ENCODE measurements at regions not wholly inside any gene's neighbourhood (a gene's known extent, or its start where the extent isn't known, plus 50 kb on each side); places are given as distances from the start of the nearest gene placed in this dataset.
A peak's percentile ranks its signal among the peaks of the same experiment; 100 is the strongest.
"Not testable (repeated sequence)": the region's sequence is repeated elsewhere in the genome, so short reads cannot be mapped to it uniquely, and the experiment has no call there.

- not testable (repeated sequence) for DNase-seq
Observed at GRCh38 chr4:3964572-3965278, 198.5 kb downstream of the ADRA2C start.

DNA sequence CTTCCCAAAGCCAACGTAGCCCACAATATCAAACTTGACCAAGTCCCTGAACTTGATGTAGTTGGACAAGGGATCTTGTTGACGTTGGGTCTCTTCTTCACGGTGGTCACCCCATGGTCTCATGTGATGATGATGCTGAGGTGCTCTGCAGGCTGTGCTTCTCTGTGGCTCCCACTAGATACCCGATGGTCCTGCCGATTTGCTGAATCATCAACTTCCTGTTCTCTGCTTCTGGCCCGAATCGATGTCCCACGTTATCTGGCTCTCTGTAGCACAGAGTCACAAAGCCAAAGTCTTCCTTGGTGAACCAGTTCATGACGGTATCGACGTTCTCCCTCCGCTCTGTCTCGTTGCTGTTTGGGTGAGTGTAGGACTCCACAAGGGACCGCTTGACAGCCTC lies 201.0 kb downstream of the ADRA2C start:
- not testable (repeated sequence) for DNase-seq

DNA sequence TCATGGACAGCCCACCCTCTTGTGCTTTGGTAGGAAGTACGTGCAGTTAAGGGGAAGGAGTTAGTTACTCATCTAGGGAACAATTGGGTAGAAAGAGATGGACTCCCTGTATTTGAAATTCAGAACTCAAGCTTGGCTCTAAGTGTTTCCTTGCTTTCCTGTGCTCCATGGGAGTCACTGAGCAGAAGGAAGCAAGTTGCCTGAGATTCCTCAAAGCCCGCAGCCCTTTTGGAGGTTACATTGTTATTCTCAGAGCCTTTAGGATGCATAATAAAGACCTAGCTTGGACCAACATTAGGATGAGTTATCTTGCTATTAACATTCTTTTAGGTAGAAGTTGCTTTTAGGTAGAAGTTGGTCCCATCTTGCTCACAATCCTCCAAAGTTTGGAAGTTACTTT lies 206.4 kb downstream of the ADRA2C start:
- not testable (repeated sequence) for DNase-seq

DNA sequence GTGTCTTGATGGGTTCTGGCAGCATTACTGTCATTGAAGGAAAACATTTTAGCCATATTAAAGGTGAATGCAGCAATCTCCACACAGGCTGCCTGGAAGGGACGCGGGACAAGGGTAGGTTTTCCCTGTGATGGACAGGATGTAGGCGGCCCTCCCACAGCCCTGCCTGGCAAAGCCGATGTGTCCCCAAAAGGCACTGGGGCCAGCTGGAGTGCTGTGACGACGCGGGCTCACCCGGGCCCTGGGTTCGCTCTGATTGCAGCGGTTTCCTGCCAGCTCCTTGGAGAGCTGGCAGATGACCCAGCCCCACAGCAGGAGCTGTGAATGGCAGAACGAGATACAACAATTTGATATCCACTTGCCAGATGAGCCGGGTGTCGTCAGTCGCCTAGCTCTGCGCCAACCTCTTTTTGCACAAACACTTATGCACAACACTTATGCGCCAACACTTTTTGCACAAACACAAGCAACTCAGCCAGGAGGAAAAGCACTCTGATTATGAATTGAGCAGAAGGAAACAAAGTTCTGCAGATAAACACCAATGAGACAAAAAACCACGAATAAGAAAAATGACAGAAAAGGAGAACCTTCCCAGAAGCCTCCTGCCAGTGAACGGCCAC lies 207.5 kb downstream of the ADRA2C start:
- not testable (repeated sequence) for DNase-seq

- DNase-seq, result not testable (repeated sequence)
Observed at GRCh38 chr4:3983518-3984125, 217.4 kb downstream of the ADRA2C start.

GRCh38 chr4:3984796-3985195 lies 218.6 kb downstream of the ADRA2C start:
- not testable (repeated sequence) for DNase-seq

- DNase-seq, result not testable (repeated sequence)
Observed at GRCh38 chr4:3986412-3986811, 220.2 kb downstream of the ADRA2C start.

DNA sequence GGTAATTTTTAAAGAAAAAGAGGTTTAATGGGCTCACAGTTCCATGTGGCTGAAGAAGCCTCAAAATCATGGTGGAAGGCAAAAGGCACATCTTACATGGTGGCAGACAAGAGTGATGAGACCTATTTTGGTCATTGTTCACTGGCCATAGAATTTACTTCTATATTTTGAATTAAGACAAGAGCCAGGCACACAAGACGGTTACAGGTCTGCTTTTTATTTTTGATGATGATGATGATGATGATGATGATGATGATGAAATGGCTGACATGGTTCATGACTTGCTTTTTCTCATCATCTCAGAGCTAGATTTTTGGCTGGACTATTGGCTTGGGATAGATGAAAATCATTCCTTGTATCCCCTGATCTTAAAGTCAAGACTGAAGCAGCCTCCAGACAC lies 229.3 kb downstream of the OTOP1 start:
- not testable (repeated sequence) for DNase-seq

GRCh38 chr4:4004036-4004435 lies 222.7 kb downstream of the OTOP1 start:
- DNase-seq, result not testable (repeated sequence)

DNA sequence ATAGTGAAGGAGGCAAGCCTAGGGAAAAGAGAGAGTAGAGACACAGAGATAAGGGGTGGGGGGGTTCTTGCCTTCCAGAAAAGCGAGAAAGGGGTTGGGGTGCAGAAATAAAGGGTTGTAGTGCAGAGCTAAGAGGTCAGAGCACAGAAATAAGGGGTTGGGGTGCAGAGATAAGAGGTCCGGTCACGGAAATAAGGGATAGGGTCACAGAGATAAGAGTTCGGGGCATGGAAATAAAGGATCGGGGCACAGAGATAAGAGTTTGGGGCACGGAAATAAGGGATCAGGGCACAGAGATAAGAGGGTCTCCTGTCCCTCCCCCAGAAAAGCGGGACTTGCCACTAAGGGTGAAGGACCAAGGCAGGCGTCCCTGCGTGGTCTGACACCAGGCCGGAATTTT lies 222.0 kb downstream of the OTOP1 start:
- not testable (repeated sequence) for DNase-seq

DNA sequence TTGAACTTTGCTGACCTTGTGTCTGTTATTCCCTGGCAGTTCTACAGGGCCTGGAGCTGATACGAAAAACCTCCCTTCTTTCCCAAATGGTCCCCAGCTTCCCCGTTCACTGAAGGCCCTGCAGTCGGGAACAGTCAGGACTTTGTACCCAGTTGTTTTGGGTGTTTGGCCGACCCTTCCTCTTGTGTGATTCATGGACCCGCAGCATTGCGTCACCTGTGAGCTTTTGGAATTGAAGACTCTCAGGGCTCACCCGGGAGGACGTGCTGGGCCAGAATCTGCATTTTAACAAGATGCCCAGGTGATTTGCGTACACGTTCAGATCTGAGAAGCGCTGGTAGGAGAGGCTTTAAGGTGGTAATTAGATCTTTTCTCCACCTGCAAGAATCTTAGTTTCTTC lies 220.4 kb downstream of the OTOP1 start:
- DNase-seq, result not testable (repeated sequence)

GRCh38 chr4:4019071-4019470 lies 207.7 kb downstream of the OTOP1 start:
- not testable (repeated sequence) for DNase-seq

DNA sequence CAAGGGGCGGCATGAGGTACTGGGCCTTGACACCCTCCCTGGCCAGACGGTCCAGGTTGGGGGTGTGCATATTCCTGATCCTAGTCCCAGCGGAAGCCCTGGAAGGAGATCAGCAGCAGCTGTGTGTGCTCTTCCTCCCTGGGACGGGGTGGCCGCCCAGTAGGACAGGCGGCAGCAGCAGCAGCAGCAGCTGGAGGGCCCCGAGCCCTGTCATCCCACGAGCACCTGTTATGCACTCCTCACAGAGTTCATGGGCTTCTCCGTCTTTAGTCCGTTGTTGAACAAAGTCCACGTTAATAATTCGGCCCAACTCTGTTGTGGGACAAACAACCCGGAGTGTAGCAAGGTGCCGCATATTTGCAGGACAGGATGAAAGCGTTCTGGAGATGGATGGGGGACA lies 205.6 kb downstream of the OTOP1 start:
- not testable (repeated sequence) for DNase-seq

GRCh38 chr4:4026708-4027107 lies 200.0 kb downstream of the OTOP1 start:
- peak in 1 of 4 experiments; percentile 4 for DNase-seq

GRCh38 chr4:4028752-4029151 lies 198.0 kb downstream of the OTOP1 start:
- peak in 2 of 4 experiments; percentile 2 for DNase-seq

- DNase-seq, result not testable (repeated sequence)
Observed at GRCh38 chr4:4030509-4030908, 196.2 kb downstream of the OTOP1 start.

DNA sequence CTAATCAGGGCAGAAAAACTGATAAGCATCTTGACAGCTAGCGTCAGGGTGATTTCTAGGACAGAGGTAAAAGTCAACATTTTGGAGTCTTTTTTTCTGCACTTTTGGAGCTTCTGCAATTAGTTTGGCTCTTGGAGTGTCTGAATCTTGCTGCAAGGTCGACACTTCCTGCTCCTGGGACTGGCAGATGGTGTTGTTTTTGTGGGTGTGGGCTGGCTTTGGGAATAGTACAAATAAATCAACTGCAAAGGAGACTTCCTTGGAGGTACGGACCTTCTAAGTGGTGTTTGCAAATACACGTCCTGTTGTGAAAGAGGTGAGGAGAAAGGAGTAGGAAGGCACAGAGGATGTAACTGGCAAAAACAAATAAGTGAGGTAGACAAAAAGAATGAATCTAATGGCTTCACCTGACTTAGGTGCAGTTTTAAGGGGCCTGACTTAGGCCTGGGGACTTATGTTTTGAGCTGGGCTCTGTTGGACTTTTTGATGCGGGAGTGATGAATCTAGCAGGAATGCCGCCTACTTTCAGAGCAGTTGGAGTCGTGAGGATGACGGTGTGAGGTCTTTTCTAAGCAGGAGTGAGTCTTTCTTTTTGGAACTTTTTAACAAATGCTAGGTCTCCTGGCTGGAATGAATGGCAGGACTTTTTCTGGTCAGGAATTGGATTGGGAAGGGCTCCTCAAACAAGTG lies 195.1 kb downstream of the OTOP1 start:
- not testable (repeated sequence) for DNase-seq

DNA sequence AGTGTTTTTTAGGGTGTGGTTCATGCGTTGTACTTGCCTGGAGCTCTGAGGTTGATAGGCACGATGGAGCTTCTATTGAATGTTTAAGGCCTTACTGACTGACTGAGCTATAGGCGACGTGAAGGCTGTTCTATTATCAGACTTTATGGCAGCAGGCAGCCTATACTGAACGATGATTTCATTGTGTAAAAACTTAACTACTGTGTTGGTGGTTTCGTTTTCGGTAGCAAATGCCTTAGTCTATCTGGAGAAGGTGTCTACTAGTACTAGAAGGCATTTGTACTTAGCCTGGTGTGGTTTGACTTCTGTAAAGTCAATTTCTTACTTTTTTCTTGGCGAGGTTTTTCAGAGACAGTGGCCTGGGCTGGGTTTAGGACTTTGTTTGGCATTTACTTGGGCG lies 194.4 kb downstream of the OTOP1 start:
- DNase-seq, result not testable (repeated sequence)

DNA sequence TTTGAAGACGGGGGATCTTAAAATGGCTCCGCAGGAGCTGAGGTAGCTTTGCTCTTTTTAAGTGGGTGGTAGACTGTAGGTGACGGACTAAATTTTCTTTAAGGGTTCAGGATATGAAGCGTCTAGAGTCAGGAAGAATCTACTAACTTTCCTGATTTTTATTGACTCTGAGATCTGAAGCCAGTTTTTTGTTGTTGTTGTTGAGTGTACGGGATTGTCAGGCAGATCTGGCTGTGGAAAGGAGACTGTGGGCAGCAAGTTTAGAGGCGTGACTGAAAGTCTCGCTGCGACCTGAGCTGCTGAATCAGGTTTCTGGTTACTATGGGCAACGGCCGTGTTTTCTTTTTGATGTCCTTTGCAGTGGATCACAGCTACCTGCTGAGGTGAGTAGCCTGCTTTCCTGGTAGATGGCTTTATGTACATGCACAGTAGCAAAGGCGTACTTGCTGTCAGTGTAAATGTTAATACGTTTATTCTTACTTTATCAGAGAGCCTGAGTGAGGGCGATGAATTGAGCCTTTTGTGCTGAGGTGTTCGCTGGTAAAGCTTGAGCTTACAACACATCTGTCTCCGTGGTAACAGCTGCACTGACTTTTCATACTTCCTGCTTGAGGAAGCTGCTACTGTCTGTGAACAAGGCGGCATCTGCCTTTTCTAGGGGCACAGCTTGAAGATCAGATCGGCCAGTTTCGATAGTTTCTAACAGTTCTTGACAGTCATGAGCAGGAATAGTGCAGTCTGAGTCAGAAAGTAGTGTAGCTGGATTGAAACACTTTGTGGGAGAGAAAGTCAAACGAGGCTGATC lies 193.7 kb downstream of the OTOP1 start:
- peak in 1 of 4 experiments; percentile 2 for DNase-seq

DNA sequence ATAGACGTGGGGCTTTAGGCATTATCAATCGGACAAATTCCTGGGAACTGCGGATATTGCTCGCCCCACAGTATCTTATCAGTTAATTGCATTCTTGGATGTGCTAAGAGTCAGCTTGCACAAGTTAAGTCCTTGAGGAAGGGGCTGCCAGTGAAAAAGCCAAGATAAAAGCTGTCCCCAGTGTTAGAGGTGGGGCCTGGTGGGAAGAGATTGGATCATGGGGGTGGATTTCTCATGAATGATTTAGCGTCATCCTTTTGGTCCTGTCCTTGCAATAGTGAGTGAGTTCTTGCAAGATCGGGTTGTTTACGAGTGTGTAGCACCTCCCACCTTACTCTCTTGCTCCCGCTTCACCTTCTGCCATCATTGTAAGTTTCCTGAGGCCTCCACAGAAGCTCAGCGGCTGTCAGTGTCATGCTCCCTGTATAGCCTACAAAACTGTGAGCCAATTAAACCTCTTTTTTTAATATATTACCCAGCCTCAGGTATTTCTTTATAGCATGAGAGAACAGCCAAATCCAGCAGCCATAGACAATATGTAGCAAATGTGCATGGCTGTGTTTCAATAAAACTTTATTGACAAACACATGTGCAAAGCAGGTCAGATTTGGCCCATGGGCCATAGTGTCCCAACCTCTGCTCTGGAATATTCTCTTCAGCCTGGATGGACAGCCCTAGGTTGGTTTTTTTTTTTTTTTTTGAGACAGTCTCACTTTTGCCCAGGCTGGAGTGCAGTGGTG lies 189.2 kb downstream of the OTOP1 start:
- not testable (repeated sequence) for DNase-seq

DNA sequence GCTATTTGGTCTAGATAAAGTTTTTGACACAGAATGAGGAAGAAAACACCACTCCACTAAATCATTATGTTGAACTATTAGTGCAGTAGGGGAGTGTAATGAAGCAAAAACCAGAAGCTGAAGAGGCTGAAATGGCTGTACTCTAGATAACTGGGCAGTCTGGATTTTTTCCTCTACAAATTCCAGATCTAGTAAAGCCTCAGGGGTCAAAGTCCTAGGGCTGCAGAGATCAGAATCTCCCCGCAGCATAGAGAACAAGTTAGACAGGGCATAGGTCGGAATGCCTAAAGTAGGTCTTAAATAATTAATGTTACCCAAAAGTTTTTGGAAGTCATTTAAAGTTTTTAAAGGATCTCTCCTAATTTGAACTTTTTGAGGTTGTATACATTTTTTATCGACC lies 180.9 kb downstream of the OTOP1 start:
- DNase-seq, result not testable (repeated sequence)
